Loucy (cell line): ENCODE measurements at regions not wholly inside any gene's neighbourhood (a gene's known extent, or its start where the extent isn't known, plus 50 kb on each side); places are given as distances from the start of the nearest gene placed in this dataset.

Experiments used
- H2AFZ ChIP-seq: fragments of 200-600 bp; sonication (generic); 2 replicates; pipeline ENCODE4 v1.6.0; 2016; ENCODE audit warnings: antibody characterized with exemption, mild to moderate bottlenecking, low read length, moderate library complexity
- H3F3A ChIP-seq: fragments of 200-600 bp; 2 replicates; pipeline ENCODE4 v1.6.0; 2016; ENCODE audit warnings: antibody characterized with exemption, low read depth, mild to moderate bottlenecking
- H3K27me3 ChIP-seq: fragments of 200-600 bp; sonication (generic); 2 replicates; pipeline ENCODE4 v1.6.1; 2014; ENCODE audit warnings: low read length, mild to moderate bottlenecking; ENCODE audit not compliant: insufficient read depth, poor library complexity, severe bottlenecking
- H3K36me3 ChIP-seq: fragments of 200-600 bp; sonication (generic); 2 replicates; pipeline ENCODE4 v1.6.1; 2016; ENCODE audit warnings: low read length; ENCODE audit not compliant: insufficient read depth
- H3K4me1 ChIP-seq: fragments of 200-600 bp; sonication (generic); 2 replicates; pipeline ENCODE4 v1.5.1; 2014; ENCODE audit warnings: low read length, mild to moderate bottlenecking; ENCODE audit not compliant: insufficient read depth, poor library complexity, severe bottlenecking
- H3K4me2 ChIP-seq: fragments of 200-600 bp; sonication (generic); 2 replicates; pipeline ENCODE4 v1.6.0; 2014; ENCODE audit warnings: antibody characterized with exemption, low read length, low read depth, mild to moderate bottlenecking; ENCODE audit not compliant: poor library complexity, severe bottlenecking
- H3K4me3 ChIP-seq: fragments of 200-600 bp; sonication (generic); 2 replicates; pipeline ENCODE4 v1.5.1; 2014; ENCODE audit warnings: low read length, mild to moderate bottlenecking, mixed read lengths; ENCODE audit not compliant: poor library complexity, severe bottlenecking
- H3K79me2 ChIP-seq: fragments of 200-600 bp; sonication (generic); 2 replicates; pipeline ENCODE4 v1.6.1; 2014; ENCODE audit warnings: low read length; ENCODE audit not compliant: insufficient read depth
- H3K9ac ChIP-seq: fragments of 200-600 bp; sonication (generic); 2 replicates; pipeline ENCODE4 v1.6.0; 2014; ENCODE audit warnings: mild to moderate bottlenecking, low read depth, low read length, moderate library complexity; ENCODE audit not compliant: poor library complexity, severe bottlenecking
- H3K9me2 ChIP-seq: fragments of 200-600 bp; sonication (generic); replicated peaks from 2 replicates; pipeline ENCODE4 v1.6.1; 2016; ENCODE audit warnings: low read depth, low read length, mixed read lengths
- H3K9me3 ChIP-seq: fragments of 200-600 bp; sonication (generic); 2 replicates; pipeline ENCODE4 v1.6.1; 2014; ENCODE audit warnings: mild to moderate bottlenecking, antibody characterized with exemption, low read length, low read depth; ENCODE audit not compliant: insufficient read depth
- H4K20me1 ChIP-seq: fragments of 200-600 bp; sonication (generic); 2 replicates; pipeline ENCODE4 v1.6.0; 2014; ENCODE audit warnings: antibody characterized with exemption, low read length, mild to moderate bottlenecking; ENCODE audit not compliant: insufficient read depth, poor library complexity, severe bottlenecking
- CTCF ChIP-seq: fragments of 200-600 bp; sonication (generic); conservative IDR thresholded peaks from 2 replicates; pipeline ENCODE4 v1.5.1; 2014; ENCODE audit warnings: mild to moderate bottlenecking, antibody characterized with exemption, low read length
- EZH2phosphoT487 ChIP-seq: fragments of 200-600 bp; IDR thresholded peaks from 2 replicates; pipeline ENCODE4 v1.6.1; 2018; ENCODE audit warnings: antibody characterized with exemption, mild to moderate bottlenecking, moderate library complexity, borderline replicate concordance

GRCh38 chr18:1213126-1213525 is 308.5 kb downstream of the ADCYAP1 start:
- Histone ChIP-seq H3K79me2 (no peaks in the 10 kb centered on the region), H3K4me3 (no peak overlapping the region), H3F3A (no peaks in the 10 kb centered on the region), H3K4me1 (no peaks in the 10 kb centered on the region), H3K9me3 (no peaks in the 10 kb centered on the region; the same call in 1 of the 2 replicates), H4K20me1 (no peaks in the 10 kb centered on the region), H3K4me2 (no peak overlapping the region), H3K9me2 (no peaks in the 10 kb centered on the region), H3K27me3 (no peaks in the 10 kb centered on the region), H3K9ac (no peak overlapping the region), H3K36me3 (no peaks in the 10 kb centered on the region), H2AFZ (no peak overlapping the region)
- TF ChIP-seq CTCF (no peak), EZH2phosphoT487 (no peak)

GRCh38 chr18:1222880-1223279 is 318.2 kb downstream of the ADCYAP1 start:
- Histone ChIP-seq H3K9me3 (no peaks in the 10 kb centered on the region), H3K9me2 (no peaks in the 10 kb centered on the region), H2AFZ (no peak overlapping the region), H4K20me1 (no peaks in the 10 kb centered on the region), H3F3A (no peaks in the 10 kb centered on the region), H3K36me3 (no peaks in the 10 kb centered on the region), H3K4me2 (no peak overlapping the region), H3K4me1 (no peaks in the 10 kb centered on the region), H3K4me3 (no peak overlapping the region), H3K79me2 (no peaks in the 10 kb centered on the region), H3K27me3 (no peaks in the 10 kb centered on the region), H3K9ac (no peak overlapping the region)
- TF ChIP-seq EZH2phosphoT487 (no peak), CTCF (no peak)

- no peak for TF ChIP-seq EZH2phosphoT487
- no peak for TF ChIP-seq CTCF
Measured at GRCh38 chr18:1227025-1227424, 322.4 kb downstream of the ADCYAP1 start.

More at GRCh38 chr18:1227025-1227424, 322.4 kb downstream of the ADCYAP1 start:
- Histone ChIP-seq H3K4me3 (no peak overlapping the region), H3K9me3 (peaks cover 3% of the 10 kb centered on the region; the same call in 1 of the 2 replicates), H3K9ac (no peak overlapping the region), H3K9me2 (no peaks in the 10 kb centered on the region), H2AFZ (no peak overlapping the region), H3K4me1 (no peaks in the 10 kb centered on the region), H3K27me3 (no peaks in the 10 kb centered on the region), H3K4me2 (no peak overlapping the region), H4K20me1 (no peaks in the 10 kb centered on the region), H3K79me2 (no peaks in the 10 kb centered on the region), H3K36me3 (no peaks in the 10 kb centered on the region), H3F3A (no peaks in the 10 kb centered on the region)
